HK-2 (cell line): ENCODE measurements at regions not wholly inside any gene's neighbourhood (a gene's known extent, or its start where the extent isn't known, plus 50 kb on each side); places are given as distances from the start of the nearest gene placed in this dataset.

Experiments
- DNase-seq: peaks from one replicate; pipeline ENCODE4 v3.0.0-alpha.2; 2018; ENCODE audit not compliant: unreplicated experiment

- no peak for DNase-seq
Observed at GRCh38 chr1:88216441-88216840, 467.6 kb upstream of the PKN2 start.

- DNase-seq: no peak
Observed at GRCh38 chr1:88217386-88217785, 466.7 kb upstream of the PKN2 start.

GRCh38 chr1:88219521-88219920 is 464.6 kb upstream of the PKN2 start:
- DNase-seq: no peak

- DNase-seq: no peak
Observed at GRCh38 chr1:88221411-88221810, 462.7 kb upstream of the PKN2 start.

GRCh38 chr1:88224906-88225305 is 459.2 kb upstream of the PKN2 start:
- DNase-seq: no peak

GRCh38 chr1:88228114-88228513 is 456.0 kb upstream of the PKN2 start:
- no peak for DNase-seq

GRCh38 chr1:88230126-88230525 is 453.9 kb upstream of the PKN2 start:
- no peak for DNase-seq

- DNase-seq: no peak
Observed at GRCh38 chr1:88237058-88237457, 447.0 kb upstream of the PKN2 start.

GRCh38 chr1:88239205-88239604 is 444.9 kb upstream of the PKN2 start:
- no peak for DNase-seq

- no peak for DNase-seq
Observed at GRCh38 chr1:88247666-88248065, 436.4 kb upstream of the PKN2 start.

GRCh38 chr1:88250915-88251314 is 433.2 kb upstream of the PKN2 start:
- no peak for DNase-seq

- no peak for DNase-seq
Observed at GRCh38 chr1:88252745-88253144, 431.3 kb upstream of the PKN2 start.

- no peak for DNase-seq
Observed at GRCh38 chr1:88265606-88266005, 418.5 kb upstream of the PKN2 start.

GRCh38 chr1:88266051-88266450 is 418.0 kb upstream of the PKN2 start:
- DNase-seq: no peak

- no peak for DNase-seq
Observed at GRCh38 chr1:88272216-88272615, 411.9 kb upstream of the PKN2 start.

- DNase-seq: no peak
Observed at GRCh38 chr1:88274431-88274830, 409.6 kb upstream of the PKN2 start.

GRCh38 chr1:88275259-88275862 is 408.7 kb upstream of the PKN2 start:
- no peak for DNase-seq

- no peak for DNase-seq
Observed at GRCh38 chr1:88276163-88276562, 407.9 kb upstream of the PKN2 start.

- no peak for DNase-seq
Observed at GRCh38 chr1:88284066-88284465, 400.0 kb upstream of the PKN2 start.

GRCh38 chr1:88284666-88285366 is 399.3 kb upstream of the PKN2 start:
- DNase-seq: no peak

- DNase-seq: no peak
Observed at GRCh38 chr1:88286716-88287115, 397.4 kb upstream of the PKN2 start.

- DNase-seq: no peak
Observed at GRCh38 chr1:88288571-88288970, 395.5 kb upstream of the PKN2 start.

- DNase-seq: no peak
Observed at GRCh38 chr1:88289401-88290102, 394.5 kb upstream of the PKN2 start.
